Fibroblast of peridontal ligament (primary cell): ENCODE measurements at regions not wholly inside any gene's neighbourhood (a gene's known extent, or its start where the extent isn't known, plus 50 kb on each side); places are given as distances from the start of the nearest gene placed in this dataset.
"Not testable (repeated sequence)": the region's sequence is repeated elsewhere in the genome, so short reads cannot be mapped to it uniquely, and the experiment has no call there.

Experiments
- DNase-seq: peaks from one replicate; pipeline ENCODE4 v3.0.0-alpha.2; 2010; ENCODE audit errors: extremely low read depth

- no peak for DNase-seq
These were observed 306.5 kb upstream of the MAP3K7 start for GRCh38 chr6:90893400-90893799.

- DNase-seq = no peak
These were observed 305.4 kb upstream of the MAP3K7 start for GRCh38 chr6:90892271-90892670.

- no peak for DNase-seq
These were observed 304.5 kb upstream of the MAP3K7 start for GRCh38 chr6:90891355-90891754.

GRCh38 chr6:90890683-90891330, 303.9 kb upstream of the MAP3K7 start:
- DNase-seq = no peak

GRCh38 chr6:90887764-90888163, 300.9 kb upstream of the MAP3K7 start:
- no peak for DNase-seq

- no peak for DNase-seq
These were observed 298.8 kb upstream of the MAP3K7 start for GRCh38 chr6:90885611-90886056.

GRCh38 chr6:90885137-90885536, 298.3 kb upstream of the MAP3K7 start:
- not testable (repeated sequence) for DNase-seq

- DNase-seq = no peak
These were observed 290.7 kb upstream of the MAP3K7 start for GRCh38 chr6:90877616-90878015.

- DNase-seq = no peak
These were observed 288.1 kb upstream of the MAP3K7 start for GRCh38 chr6:90874931-90875330.

- DNase-seq = no peak
These were observed 286.1 kb upstream of the MAP3K7 start for GRCh38 chr6:90872981-90873380.

- no peak for DNase-seq
These were observed 283.7 kb upstream of the MAP3K7 start for GRCh38 chr6:90870561-90870960.

GRCh38 chr6:90868656-90869055, 281.8 kb upstream of the MAP3K7 start:
- no peak for DNase-seq

- DNase-seq = no peak
These were observed 281.4 kb upstream of the MAP3K7 start for GRCh38 chr6:90868256-90868655.

- no peak for DNase-seq
These were observed 278.6 kb upstream of the MAP3K7 start for GRCh38 chr6:90865513-90865912.

GRCh38 chr6:90863043-90863442, 276.2 kb upstream of the MAP3K7 start:
- no peak for DNase-seq

GRCh38 chr6:90860822-90861601, 274.1 kb upstream of the MAP3K7 start:
- peak; percentile 1 for DNase-seq

- DNase-seq = no peak
These were observed 272.7 kb upstream of the MAP3K7 start for GRCh38 chr6:90859612-90860011.

- no peak for DNase-seq
These were observed 272.2 kb upstream of the MAP3K7 start for GRCh38 chr6:90859056-90859455.

- DNase-seq = no peak
These were observed 262.8 kb upstream of the MAP3K7 start for GRCh38 chr6:90849686-90850085.

- no peak for DNase-seq
These were observed 260.0 kb upstream of the MAP3K7 start for GRCh38 chr6:90846824-90847223.

GRCh38 chr6:90835596-90836212, 248.8 kb upstream of the MAP3K7 start:
- no peak for DNase-seq

- no peak for DNase-seq
These were observed 242.4 kb upstream of the MAP3K7 start for GRCh38 chr6:90829311-90829710.

- no peak for DNase-seq
These were observed 233.6 kb upstream of the MAP3K7 start for GRCh38 chr6:90820436-90820835.
